ENCODE measurements at regions not wholly inside any gene's neighbourhood (a gene's known extent, or its start where the extent isn't known, plus 50 kb on each side); places are given as distances from the start of the nearest gene placed in this dataset.

- Histone ChIP-seq H3K4me2 (ENCODE audit: low read length) (no peak overlapping the region), H3K9me3 (ENCODE audit: low read length) (no peaks in the 10 kb centered on the region), H2AFZ (ENCODE audit: low read length) (no peak overlapping the region), H3K9me2 (replicated peaks; ENCODE audit: low read length) (no peaks in the 10 kb centered on the region), H3F3A (ENCODE audit: low read length, unreplicated experiment) (no peaks in the 10 kb centered on the region), H3K27me3 (ENCODE audit: low read length) (no peaks in the 10 kb centered on the region), H3K9ac (ENCODE audit: low read length) (no peak overlapping the region), H3K27ac (ENCODE audit: low read length) (no peak overlapping the region), H3K36me3 (ENCODE audit: low read depth, low read length) (no peaks in the 10 kb centered on the region), H3K4me1 (ENCODE audit: insufficient read depth, low read length) (no peaks in the 10 kb centered on the region), H3K79me2 (ENCODE audit: low read length) (no peaks in the 10 kb centered on the region), H4K20me1 (ENCODE audit: low read length) (no peaks in the 10 kb centered on the region), H3K4me3 (ENCODE audit: low read length) (no peak overlapping the region)
- TF ChIP-seq CTCF (conservative IDR thresholded peaks at IDR 0.05; ENCODE audit: low read depth, low read length) (no peak), EZH2phosphoT487 (IDR thresholded peaks at IDR 0.05; ENCODE audit: borderline replicate concordance, low read length) (no peak), EZH2 (IDR thresholded peaks at IDR 0.05; ENCODE audit: low read length, unreplicated experiment) (no peak)
- ChIA-PET POLR2A (ENCODE audit: unreplicated experiment) (no interaction called here), CTCF (no interaction called here)
- DNase-seq (no peak), ATAC-seq (no peak)
- intact Hi-C loops (cut with micrococcal nuclease) = no loop called here
- no TSS peak for BruUV-seq (replicated peaks)
These were observed 1150.7 kb downstream of the FSCB start for GRCh38 chr14:43356382-43356781.

- BruUV-seq (replicated peaks) = no TSS peak
- CTCF ChIA-PET = no interaction called here
- H3K27me3 ChIP-seq (ENCODE audit: low read length) = no peaks in the 10 kb centered on the region
These were observed 1165.2 kb downstream of the FSCB start for GRCh38 chr14:43341921-43342320.

GRCh38 chr14:43338713-43339112 is 1168.4 kb downstream of the FSCB start:
- no peaks in the 10 kb centered on the region for H3F3A ChIP-seq (ENCODE audit: low read length, unreplicated experiment)
- H3K27me3 ChIP-seq (ENCODE audit: low read length) = no peaks in the 10 kb centered on the region
- BruUV-seq (replicated peaks) = no TSS peak
- no peaks in the 10 kb centered on the region for H3K9me2 ChIP-seq (replicated peaks; ENCODE audit: low read length)
- no peak overlapping the region for H3K27ac ChIP-seq (ENCODE audit: low read length)
- no peak overlapping the region for H3K9ac ChIP-seq (ENCODE audit: low read length)
- H3K9me3 ChIP-seq (ENCODE audit: low read length) = no peaks in the 10 kb centered on the region
- no peak overlapping the region for H3K4me3 ChIP-seq (ENCODE audit: low read length)
- ChIA-PET CTCF (no interaction called here), POLR2A (ENCODE audit: unreplicated experiment) (no interaction called here)
- no peaks in the 10 kb centered on the region for H3K36me3 ChIP-seq (ENCODE audit: low read depth, low read length)
- H4K20me1 ChIP-seq (ENCODE audit: low read length) = no peaks in the 10 kb centered on the region
- ATAC-seq (no peak), DNase-seq (no peak)
- H3K4me1 ChIP-seq (ENCODE audit: insufficient read depth, low read length) = no peaks in the 10 kb centered on the region
- H3K79me2 ChIP-seq (ENCODE audit: low read length) = no peaks in the 10 kb centered on the region
- intact Hi-C loops (cut with micrococcal nuclease) = no loop called here
- H2AFZ ChIP-seq (ENCODE audit: low read length) = no peak overlapping the region
- no peak for TF ChIP-seq EZH2phosphoT487 (IDR thresholded peaks at IDR 0.05; ENCODE audit: borderline replicate concordance, low read length)
- no peak for TF ChIP-seq EZH2 (IDR thresholded peaks at IDR 0.05; ENCODE audit: low read length, unreplicated experiment)
- no peak for TF ChIP-seq CTCF (conservative IDR thresholded peaks at IDR 0.05; ENCODE audit: low read depth, low read length)
- H3K4me2 ChIP-seq (ENCODE audit: low read length) = no peak overlapping the region

More at GRCh38 chr14:43341921-43342320, 1165.2 kb downstream of the FSCB start:
- Histone ChIP-seq H3K27ac (ENCODE audit: low read length) (no peak overlapping the region), H2AFZ (ENCODE audit: low read length) (no peak overlapping the region), H3K4me1 (ENCODE audit: insufficient read depth, low read length) (no peaks in the 10 kb centered on the region), H3K36me3 (ENCODE audit: low read depth, low read length) (no peaks in the 10 kb centered on the region), H3K79me2 (ENCODE audit: low read length) (no peaks in the 10 kb centered on the region), H3F3A (ENCODE audit: low read length, unreplicated experiment) (no peaks in the 10 kb centered on the region), H3K4me2 (ENCODE audit: low read length) (no peak overlapping the region), H3K4me3 (ENCODE audit: low read length) (no peak overlapping the region), H4K20me1 (ENCODE audit: low read length) (no peaks in the 10 kb centered on the region), H3K9me3 (ENCODE audit: low read length) (no peaks in the 10 kb centered on the region), H3K9me2 (replicated peaks; ENCODE audit: low read length) (no peaks in the 10 kb centered on the region), H3K9ac (ENCODE audit: low read length) (no peak overlapping the region)
- no peak for DNase-seq
- no peak for ATAC-seq
- TF ChIP-seq EZH2phosphoT487 (IDR thresholded peaks at IDR 0.05; ENCODE audit: borderline replicate concordance, low read length) (no peak), EZH2 (IDR thresholded peaks at IDR 0.05; ENCODE audit: low read length, unreplicated experiment) (no peak), CTCF (conservative IDR thresholded peaks at IDR 0.05; ENCODE audit: low read depth, low read length) (no peak)
- intact Hi-C loops (cut with micrococcal nuclease) = no loop called here
- POLR2A ChIA-PET (ENCODE audit: unreplicated experiment) = no interaction called here

Measured in PC-3 (cell line).